Activated T-helper 2 cell treated with anti-CD3 and anti-CD28 coated beads, Interferon-gamma antibody, Interleukin-2, Interleukin-4, amounts not matched to agents 10 μg/mL and 5 μg/mL and 100 μg/mL, durations not matched to agents 14 hours and 24 hours and 36 hours (primary cell): ENCODE measurements at regions not wholly inside any gene's neighbourhood (a gene's known extent, or its start where the extent isn't known, plus 50 kb on each side); places are given as distances from the start of the nearest gene placed in this dataset.
"Not testable (repeated sequence)": the region's sequence is repeated elsewhere in the genome, so short reads cannot be mapped to it uniquely, and the experiment has no call there.

ENCODE experiments used
- DNase-seq: peaks from one replicate; pipeline ENCODE4 v3.0.0; 2021; ENCODE audit warnings: low spot score
- H3K27ac Mint-ChIP-seq: one replicate; pipeline ENCODE4 v1.8.0; 2021; ENCODE audit warnings: mixed read lengths
- H3K27me3 Mint-ChIP-seq: one replicate; pipeline ENCODE4 v1.8.0; 2021; ENCODE audit warnings: low read depth, mixed read lengths
- H3K36me3 Mint-ChIP-seq: one replicate; pipeline ENCODE4 v1.8.0; 2021; ENCODE audit warnings: low read depth, mixed read lengths
- H3K4me1 Mint-ChIP-seq: one replicate; pipeline ENCODE4 v1.8.0; 2021; ENCODE audit warnings: low read depth, mixed read lengths
- H3K4me3 Mint-ChIP-seq: one replicate; pipeline ENCODE4 v1.8.0; 2021; ENCODE audit warnings: low read depth, mild to moderate bottlenecking, moderate library complexity, mixed read lengths
- H3K9me3 Mint-ChIP-seq: one replicate; pipeline ENCODE4 v1.8.0; 2021; ENCODE audit warnings: mixed read lengths
- intact Hi-C: fragments of 100-400 bp; cut with micrococcal nuclease; formaldehyde crosslinking; loops from one replicate; pipeline ENCODE4 v1.15.1; 2023

- H3K36me3 Mint-ChIP-seq: no peaks in the 10 kb centered on the region
- no peak overlapping the region for H3K4me3 Mint-ChIP-seq
- DNase-seq: no peak
- H3K9me3 Mint-ChIP-seq: no peaks in the 10 kb centered on the region
- no peaks in the 10 kb centered on the region for H3K4me1 Mint-ChIP-seq
- H3K27me3 Mint-ChIP-seq: peaks cover 4% of the 10 kb centered on the region
- intact Hi-C loops: no loop called here
- no peak overlapping the region for H3K27ac Mint-ChIP-seq
Observed at GRCh38 chr1:147409886-147410285, 131.4 kb upstream of the BCL9 start.

DNA sequence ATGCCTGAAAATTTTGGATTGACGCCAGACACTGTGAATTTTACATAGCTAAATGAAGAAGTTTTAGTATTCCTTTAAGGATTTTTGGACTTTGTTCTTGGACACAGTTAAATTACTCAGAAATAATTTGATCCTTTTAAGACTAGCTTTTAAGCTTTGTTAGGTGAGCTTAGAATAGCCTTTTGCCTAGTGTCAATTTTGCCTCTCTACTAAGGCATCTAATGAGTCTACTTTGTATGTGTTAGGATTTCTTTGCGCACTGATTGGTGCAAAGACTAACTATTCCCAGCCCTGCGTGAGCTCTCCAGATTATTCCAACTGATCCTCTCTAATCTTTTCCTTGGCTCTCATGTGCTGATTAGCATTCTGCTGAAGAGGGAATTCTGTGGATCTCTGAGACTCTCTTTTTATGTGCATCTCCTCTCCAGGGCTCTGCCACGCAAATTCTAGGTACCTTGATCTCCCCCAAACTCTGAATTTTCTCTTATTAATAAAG, 128.1 kb upstream of the BCL9 start:
- H3K4me3 Mint-ChIP-seq: no peak overlapping the region
- H3K27ac Mint-ChIP-seq: no peak overlapping the region
- no peaks in the 10 kb centered on the region for H3K4me1 Mint-ChIP-seq
- DNase-seq: no peak
- H3K9me3 Mint-ChIP-seq: no peaks in the 10 kb centered on the region
- intact Hi-C loops: no loop called here
- peaks cover 8% of the 10 kb centered on the region for H3K27me3 Mint-ChIP-seq
- H3K36me3 Mint-ChIP-seq: no peaks in the 10 kb centered on the region

DNA sequence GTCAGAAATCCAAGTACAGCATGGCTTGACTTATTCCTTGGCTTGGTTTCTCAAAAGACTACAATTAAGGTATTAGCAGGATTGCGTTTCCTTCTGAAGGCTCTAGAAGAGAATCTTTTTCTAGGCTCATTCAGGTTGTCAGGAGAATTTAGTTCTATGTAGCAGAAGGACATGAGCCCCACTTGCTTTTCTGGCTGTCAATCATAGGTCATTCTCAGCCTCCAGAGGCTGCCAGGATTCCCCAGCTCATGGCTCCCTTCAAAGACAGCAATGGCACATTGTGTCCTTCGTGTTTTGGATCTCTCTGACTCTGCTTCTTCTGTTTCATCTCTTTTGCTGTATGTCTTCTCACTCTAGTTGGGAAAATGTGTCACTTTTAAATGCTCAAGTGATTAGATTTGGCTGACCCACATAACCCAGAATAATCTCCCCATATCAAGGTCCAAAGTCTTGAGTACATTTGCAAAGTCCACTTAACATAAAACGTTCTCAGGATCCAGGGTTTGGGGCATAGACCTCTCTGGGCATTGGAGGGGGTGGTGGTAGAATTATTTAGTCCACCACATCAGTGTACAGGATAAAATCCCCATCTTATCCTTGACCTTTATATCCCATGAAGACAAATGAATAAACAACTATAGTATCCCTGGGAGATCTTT, 126.7 kb upstream of the BCL9 start:
- Mint-ChIP-seq H3K9me3 (no peaks in the 10 kb centered on the region), H3K4me3 (no peak overlapping the region), H3K4me1 (no peaks in the 10 kb centered on the region), H3K27me3 (peaks cover 8% of the 10 kb centered on the region), H3K36me3 (no peaks in the 10 kb centered on the region), H3K27ac (no peak overlapping the region)
- DNase-seq: no peak
- intact Hi-C loops: no loop called here

- H3K4me1 Mint-ChIP-seq: no peaks in the 10 kb centered on the region
- H3K9me3 Mint-ChIP-seq: no peaks in the 10 kb centered on the region
- DNase-seq: no peak
- peaks cover 8% of the 10 kb centered on the region for H3K27me3 Mint-ChIP-seq
- no peaks in the 10 kb centered on the region for H3K36me3 Mint-ChIP-seq
- H3K27ac Mint-ChIP-seq: no peak overlapping the region
- intact Hi-C loops: no loop called here
- H3K4me3 Mint-ChIP-seq: no peak overlapping the region
Observed at GRCh38 chr1:147417024-147417423, 124.3 kb upstream of the BCL9 start.

GRCh38 chr1:147423100-147423827, 118.0 kb upstream of the BCL9 start:
- H3K36me3 Mint-ChIP-seq, DNase-seq, H3K4me1 Mint-ChIP-seq, H3K4me3 Mint-ChIP-seq, H3K27ac Mint-ChIP-seq, H3K9me3 Mint-ChIP-seq, intact Hi-C loops, H3K27me3 Mint-ChIP-seq: not testable (repeated sequence)

DNA sequence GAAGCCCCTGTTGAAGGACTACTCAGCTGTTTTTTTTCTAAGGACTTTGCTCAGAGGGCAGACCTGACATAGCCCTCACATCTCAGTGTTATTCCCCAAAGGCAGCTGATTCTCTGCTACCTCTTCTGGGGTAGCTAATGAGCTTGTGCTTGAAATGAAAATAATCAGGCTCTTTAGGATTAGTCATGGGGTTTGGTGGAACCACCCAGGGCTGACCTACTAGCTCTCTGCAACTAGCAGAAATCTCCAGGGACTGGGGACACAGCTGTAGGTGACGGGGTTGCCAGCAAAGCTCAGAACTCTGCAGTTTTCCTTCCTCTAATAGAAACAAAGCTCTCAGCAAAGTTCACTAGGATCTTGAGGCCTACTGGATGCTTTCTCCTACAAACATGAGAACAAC, 106.4 kb upstream of the BCL9 start:
- intact Hi-C loops: no loop called here
- Mint-ChIP-seq H3K36me3 (no peaks in the 10 kb centered on the region), H3K4me3 (no peak overlapping the region), H3K9me3 (no peaks in the 10 kb centered on the region), H3K4me1 (no peaks in the 10 kb centered on the region), H3K27me3 (peaks cover 9% of the 10 kb centered on the region), H3K27ac (no peak overlapping the region)
- no peak for DNase-seq

- Mint-ChIP-seq H3K9me3 (peaks cover 21% of the 10 kb centered on the region), H3K27me3 (no peaks in the 10 kb centered on the region), H3K36me3 (no peaks in the 10 kb centered on the region), H3K27ac (no peak overlapping the region), H3K4me3 (no peak overlapping the region), H3K4me1 (no peaks in the 10 kb centered on the region)
- no peak for DNase-seq
- intact Hi-C loops: no loop called here
Observed at GRCh38 chr1:147444381-147444780, 96.9 kb upstream of the BCL9 start.

- H3K36me3 Mint-ChIP-seq: no peaks in the 10 kb centered on the region
- DNase-seq: no peak
- H3K4me3 Mint-ChIP-seq: no peak overlapping the region
- H3K9me3 Mint-ChIP-seq: no peaks in the 10 kb centered on the region
- no peaks in the 10 kb centered on the region for H3K4me1 Mint-ChIP-seq
- no peak overlapping the region for H3K27ac Mint-ChIP-seq
- H3K27me3 Mint-ChIP-seq: peaks cover 4% of the 10 kb centered on the region
- intact Hi-C loops: no loop called here
Observed at GRCh38 chr1:147451628-147452027, 89.7 kb upstream of the BCL9 start.

DNA sequence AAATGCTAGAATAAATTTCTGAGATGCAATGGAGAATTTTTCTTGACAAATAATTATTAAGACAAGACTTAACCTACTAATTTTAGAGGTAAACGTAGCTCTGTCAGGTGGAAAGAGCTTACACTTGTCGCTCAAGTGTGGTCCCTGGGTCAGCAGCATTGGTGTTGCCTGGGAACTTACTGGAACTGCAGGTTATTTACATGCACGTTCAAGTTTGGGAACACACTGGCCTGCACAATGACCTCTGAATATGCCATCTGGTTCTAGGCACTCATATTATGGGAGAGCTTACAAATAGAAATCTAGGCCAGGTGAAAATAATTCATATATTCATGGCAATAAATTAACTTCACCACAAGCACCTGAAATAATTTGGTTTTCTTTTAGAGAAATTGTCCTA, 88.5 kb upstream of the BCL9 start:
- H3K4me1 Mint-ChIP-seq: no peaks in the 10 kb centered on the region
- H3K36me3 Mint-ChIP-seq: no peaks in the 10 kb centered on the region
- H3K27ac Mint-ChIP-seq: no peak overlapping the region
- DNase-seq: no peak
- intact Hi-C loops: no loop called here
- no peaks in the 10 kb centered on the region for H3K9me3 Mint-ChIP-seq
- peaks cover 6% of the 10 kb centered on the region for H3K27me3 Mint-ChIP-seq
- H3K4me3 Mint-ChIP-seq: no peak overlapping the region

GRCh38 chr1:147463022-147463421, 78.3 kb upstream of the BCL9 start:
- no peak overlapping the region for H3K4me3 Mint-ChIP-seq
- no peak for DNase-seq
- H3K9me3 Mint-ChIP-seq: peaks cover 26% of the 10 kb centered on the region
- no peaks in the 10 kb centered on the region for H3K36me3 Mint-ChIP-seq
- H3K27ac Mint-ChIP-seq: no peak overlapping the region
- peaks cover 23% of the 10 kb centered on the region for H3K27me3 Mint-ChIP-seq
- intact Hi-C loops: no loop called here
- no peaks in the 10 kb centered on the region for H3K4me1 Mint-ChIP-seq

DNA sequence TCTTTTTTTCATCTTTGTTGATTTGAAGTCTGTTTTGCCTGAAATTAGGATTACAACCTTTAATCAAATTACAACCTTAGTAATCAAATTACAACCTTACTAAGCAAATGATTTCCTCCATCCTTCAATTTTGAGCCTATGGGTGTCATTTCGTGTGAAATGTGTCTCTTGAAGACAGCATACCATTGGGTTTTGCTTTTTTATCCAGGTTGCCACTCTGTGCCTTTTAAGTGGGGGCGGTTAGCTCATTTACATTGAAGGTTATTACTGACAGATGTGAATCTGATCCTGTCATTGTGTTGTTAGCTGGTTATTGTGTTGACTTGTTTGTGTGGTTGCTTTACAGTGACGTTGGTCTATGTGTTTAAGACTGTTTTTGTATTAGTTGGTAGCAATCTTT, 74.8 kb upstream of the BCL9 start:
- no peaks in the 10 kb centered on the region for H3K36me3 Mint-ChIP-seq
- no peak for DNase-seq
- no peaks in the 10 kb centered on the region for H3K4me1 Mint-ChIP-seq
- H3K9me3 Mint-ChIP-seq: peaks cover 26% of the 10 kb centered on the region
- no peak overlapping the region for H3K4me3 Mint-ChIP-seq
- H3K27me3 Mint-ChIP-seq: peaks cover 16% of the 10 kb centered on the region
- intact Hi-C loops: no loop called here
- no peak overlapping the region for H3K27ac Mint-ChIP-seq

- no peak overlapping the region for H3K27ac Mint-ChIP-seq
- H3K9me3 Mint-ChIP-seq: peaks cover 26% of the 10 kb centered on the region
- no peaks in the 10 kb centered on the region for H3K36me3 Mint-ChIP-seq
- no peak overlapping the region for H3K4me3 Mint-ChIP-seq
- H3K27me3 Mint-ChIP-seq: peaks cover 14% of the 10 kb centered on the region
- DNase-seq: no peak
- H3K4me1 Mint-ChIP-seq: no peaks in the 10 kb centered on the region
- intact Hi-C loops: no loop called here
Observed at GRCh38 chr1:147470079-147470478, 71.2 kb upstream of the BCL9 start.

GRCh38 chr1:147472489-147472888, 68.8 kb upstream of the BCL9 start:
- Mint-ChIP-seq H3K27ac (no peak overlapping the region), H3K9me3 (peaks cover 2% of the 10 kb centered on the region), H3K36me3 (no peaks in the 10 kb centered on the region)

More at GRCh38 chr1:147472489-147472888, 68.8 kb upstream of the BCL9 start:
- Mint-ChIP-seq H3K4me1 (no peaks in the 10 kb centered on the region), H3K4me3 (no peak overlapping the region), H3K27me3 (peaks cover 1% of the 10 kb centered on the region)
- DNase-seq: no peak
- intact Hi-C loops: no loop called here
